Thyroid gland (tissue), 4 donors: ENCODE measurements at regions not wholly inside any gene's neighbourhood (a gene's known extent, or its start where the extent isn't known, plus 50 kb on each side); places are given as distances from the start of the nearest gene placed in this dataset.

Experiments
- POLR2A ChIP-seq, 2 donors: fragments of 450-650 bp; IDR thresholded peaks; one replicate each; pipeline ENCODE4 v1.6.1; 2017; ENCODE audit warnings: antibody characterized with exemption in 2 of 2, mild to moderate bottlenecking in 2 of 2, moderate library complexity in 1 of 2
- TF ChIP-seq, protein P1 (sequence below), 6 experiments: fragments of 200-600 bp in 3 of 6; fragments of 450-650 bp in 3 of 6; sonication (generic) in 3 of 6; IDR thresholded peaks; one replicate each; pipeline ENCODE4 v1.5.1; 2016 to 2019; ENCODE audit warnings: antibody characterized with exemption in 6 of 6, mild to moderate bottlenecking in 2 of 6, inconsistent platforms in 1 of 6, moderate library complexity in 1 of 6

DNA sequence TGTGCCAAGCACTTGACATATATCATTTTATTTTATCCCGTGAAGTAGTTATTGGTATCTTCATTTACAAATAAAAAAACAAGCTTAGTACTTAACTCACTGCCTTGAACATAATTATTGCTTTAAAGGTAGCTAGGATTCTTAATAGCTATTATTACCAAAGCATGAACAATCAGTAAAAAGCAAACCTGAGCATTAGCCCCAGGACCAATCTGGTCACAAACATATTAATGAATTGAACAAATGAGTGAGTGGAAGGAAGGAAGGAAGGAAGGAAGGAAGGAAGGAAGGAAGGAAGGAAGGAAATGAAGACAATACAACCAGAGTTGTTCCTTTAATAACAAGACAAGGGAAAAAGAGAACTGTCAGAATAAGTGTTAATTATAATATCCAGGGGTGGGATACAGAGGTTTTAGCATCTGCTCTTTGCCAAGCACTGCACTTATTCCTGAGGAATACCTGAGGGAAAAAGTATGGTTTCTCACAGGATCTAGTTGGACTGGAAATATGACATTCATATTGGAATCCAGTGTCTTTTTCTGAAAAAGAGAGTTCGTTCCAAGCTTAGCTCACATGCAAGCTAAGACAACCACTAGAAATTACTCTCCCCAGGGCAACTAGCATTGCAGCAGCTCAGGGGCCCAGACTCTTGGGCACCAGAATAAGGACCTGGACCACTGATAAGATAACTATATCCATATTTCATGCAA, 172.9 kb upstream of the MGMT start:
- TF ChIP-seq, protein P1, sequence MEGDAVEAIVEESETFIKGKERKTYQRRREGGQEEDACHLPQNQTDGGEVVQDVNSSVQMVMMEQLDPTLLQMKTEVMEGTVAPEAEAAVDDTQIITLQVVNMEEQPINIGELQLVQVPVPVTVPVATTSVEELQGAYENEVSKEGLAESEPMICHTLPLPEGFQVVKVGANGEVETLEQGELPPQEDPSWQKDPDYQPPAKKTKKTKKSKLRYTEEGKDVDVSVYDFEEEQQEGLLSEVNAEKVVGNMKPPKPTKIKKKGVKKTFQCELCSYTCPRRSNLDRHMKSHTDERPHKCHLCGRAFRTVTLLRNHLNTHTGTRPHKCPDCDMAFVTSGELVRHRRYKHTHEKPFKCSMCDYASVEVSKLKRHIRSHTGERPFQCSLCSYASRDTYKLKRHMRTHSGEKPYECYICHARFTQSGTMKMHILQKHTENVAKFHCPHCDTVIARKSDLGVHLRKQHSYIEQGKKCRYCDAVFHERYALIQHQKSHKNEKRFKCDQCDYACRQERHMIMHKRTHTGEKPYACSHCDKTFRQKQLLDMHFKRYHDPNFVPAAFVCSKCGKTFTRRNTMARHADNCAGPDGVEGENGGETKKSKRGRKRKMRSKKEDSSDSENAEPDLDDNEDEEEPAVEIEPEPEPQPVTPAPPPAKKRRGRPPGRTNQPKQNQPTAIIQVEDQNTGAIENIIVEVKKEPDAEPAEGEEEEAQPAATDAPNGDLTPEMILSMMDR (IDR thresholded peaks at IDR 0.05), result no peak
- no peak for TF ChIP-seq POLR2A (IDR thresholded peaks at IDR 0.05)
